Large intestine (tissue), 3 donors: ENCODE measurements at regions not wholly inside any gene's neighbourhood (a gene's known extent, or its start where the extent isn't known, plus 50 kb on each side); places are given as distances from the start of the nearest gene placed in this dataset.

Experiments used
- DNase-seq, 2 donors: peaks; one replicate each; pipeline versions ENCODE4 v3.0.0 to v3.0.0-alpha.2; 2013
- H3K27ac ChIP-seq: one replicate; pipeline ENCODE4 v1.5.1; 2013; ENCODE audit warnings: low read length
- H3K27me3 ChIP-seq: 2 replicates; pipeline ENCODE4 v1.6.1; 2013; ENCODE audit warnings: low read length; ENCODE audit not compliant: control insufficient read depth, insufficient read depth
- H3K36me3 ChIP-seq: 2 replicates; pipeline ENCODE4 v1.6.1; 2013; ENCODE audit warnings: low read length; ENCODE audit not compliant: control insufficient read depth, insufficient read depth
- H3K4me1 ChIP-seq: one replicate; pipeline ENCODE4 v1.6.1; 2013; ENCODE audit warnings: low read length; ENCODE audit not compliant: control insufficient read depth, insufficient read depth
- H3K4me3 ChIP-seq: one replicate; pipeline ENCODE4 v1.5.1; 2013; ENCODE audit warnings: low read length
- H3K9me3 ChIP-seq: one replicate; pipeline ENCODE4 v1.6.1; 2013; ENCODE audit warnings: mild to moderate bottlenecking, low read depth, low read length, moderate library complexity; ENCODE audit not compliant: control insufficient read depth
- WGBS: methylation state at CpG from one replicate; pipeline ENCODE4 v1.1.5; 2013; ENCODE audit warnings: low lambda C conversion rate; ENCODE audit not compliant: insufficient coverage; 5-methylcytosine and 5-hydroxymethylcytosine counted together

GRCh38 chr7:25803117-25803887, 348.7 kb upstream of the NFE2L3 start:
- Histone ChIP-seq H3K36me3 (no peaks in the 10 kb centered on the region), H3K27me3 (peaks cover 5% of the 10 kb centered on the region), H3K9me3 (no peaks in the 10 kb centered on the region), H3K27ac (no peak overlapping the region), H3K4me3 (no peak overlapping the region), H3K4me1 (no peaks in the 10 kb centered on the region)
- DNase-seq = no peak
- WGBS = 86% methylated on average over 1 of the region's 11 CpGs

- Histone ChIP-seq H3K9me3 (no peaks in the 10 kb centered on the region), H3K27ac (no peak overlapping the region), H3K4me3 (no peak overlapping the region), H3K4me1 (no peaks in the 10 kb centered on the region), H3K27me3 (peaks cover 5% of the 10 kb centered on the region), H3K36me3 (no peaks in the 10 kb centered on the region)
- no peak for DNase-seq
- WGBS = 93% methylated on average over 4 of the region's 4 CpGs
Observed at GRCh38 chr7:25804154-25804553, 347.8 kb upstream of the NFE2L3 start.

- Histone ChIP-seq H3K4me3 (no peak overlapping the region), H3K27ac (no peak overlapping the region), H3K27me3 (peaks cover 5% of the 10 kb centered on the region), H3K9me3 (no peaks in the 10 kb centered on the region), H3K4me1 (no peaks in the 10 kb centered on the region), H3K36me3 (no peaks in the 10 kb centered on the region)
- no CpG with 5 or more reads among the region's 4 CpGs for WGBS
- DNase-seq = no peak
Observed at GRCh38 chr7:25805027-25805687, 346.8 kb upstream of the NFE2L3 start.

GRCh38 chr7:25807086-25807611, 344.8 kb upstream of the NFE2L3 start:
- DNase-seq = no peak
- peaks cover 5% of the 10 kb centered on the region for H3K27me3 ChIP-seq
- H3K36me3 ChIP-seq = no peaks in the 10 kb centered on the region
- no peaks in the 10 kb centered on the region for H3K4me1 ChIP-seq
- no CpG with 5 or more reads among the region's 1 CpG for WGBS
- H3K9me3 ChIP-seq = no peaks in the 10 kb centered on the region
- no peak overlapping the region for H3K27ac ChIP-seq
- H3K4me3 ChIP-seq = no peak overlapping the region

GRCh38 chr7:25809441-25809840, 342.6 kb upstream of the NFE2L3 start:
- Histone ChIP-seq H3K36me3 (no peaks in the 10 kb centered on the region), H3K27ac (no peak overlapping the region), H3K27me3 (peaks cover 2% of the 10 kb centered on the region), H3K9me3 (no peaks in the 10 kb centered on the region), H3K4me3 (no peak overlapping the region), H3K4me1 (no peaks in the 10 kb centered on the region)
- DNase-seq = no peak
- WGBS = no CpG with 5 or more reads among the region's 5 CpGs

GRCh38 chr7:25812086-25812850, 339.7 kb upstream of the NFE2L3 start:
- no peaks in the 10 kb centered on the region for H3K4me1 ChIP-seq
- H3K4me3 ChIP-seq = no peak overlapping the region
- H3K36me3 ChIP-seq = no peaks in the 10 kb centered on the region
- no peaks in the 10 kb centered on the region for H3K27me3 ChIP-seq
- H3K27ac ChIP-seq = no peak overlapping the region
- H3K9me3 ChIP-seq = no peaks in the 10 kb centered on the region
- 83% methylated on average over 1 of the region's 9 CpGs for WGBS
- no peak for DNase-seq

GRCh38 chr7:25813381-25813780, 338.6 kb upstream of the NFE2L3 start:
- no CpG with 5 or more reads among the region's 6 CpGs for whole genome bisulfite sequencing
- H3K27ac ChIP-seq = no peak overlapping the region
- DNase-seq = no peak

GRCh38 chr7:25815711-25816110, 336.3 kb upstream of the NFE2L3 start:
- WGBS = no CpG with 5 or more reads among the region's 2 CpGs
- Histone ChIP-seq H3K9me3 (no peaks in the 10 kb centered on the region), H3K4me1 (no peaks in the 10 kb centered on the region), H3K27ac (no peak overlapping the region), H3K4me3 (no peak overlapping the region), H3K27me3 (no peaks in the 10 kb centered on the region), H3K36me3 (no peaks in the 10 kb centered on the region)
- DNase-seq = no peak

More at GRCh38 chr7:25813381-25813780, 338.6 kb upstream of the NFE2L3 start:
- H3K4me1 ChIP-seq = no peaks in the 10 kb centered on the region
- no peak overlapping the region for H3K4me3 ChIP-seq
- no peaks in the 10 kb centered on the region for H3K27me3 ChIP-seq
- H3K9me3 ChIP-seq = no peaks in the 10 kb centered on the region
- no peaks in the 10 kb centered on the region for H3K36me3 ChIP-seq

GRCh38 chr7:25820432-25821040, 331.5 kb upstream of the NFE2L3 start:
- H3K4me3 ChIP-seq = no peak overlapping the region
- no peak overlapping the region for H3K27ac ChIP-seq
- H3K36me3 ChIP-seq = no peaks in the 10 kb centered on the region
- no peaks in the 10 kb centered on the region for H3K4me1 ChIP-seq
- H3K27me3 ChIP-seq = peaks cover 2% of the 10 kb centered on the region
- 70% methylated on average over 2 of the region's 5 CpGs for WGBS
- DNase-seq = no peak
- no peaks in the 10 kb centered on the region for H3K9me3 ChIP-seq

- WGBS = 100% methylated on average over 1 of the region's 3 CpGs
- Histone ChIP-seq H3K4me1 (no peaks in the 10 kb centered on the region), H3K9me3 (no peaks in the 10 kb centered on the region), H3K36me3 (no peaks in the 10 kb centered on the region), H3K27ac (no peak overlapping the region), H3K27me3 (peaks cover 2% of the 10 kb centered on the region), H3K4me3 (no peak overlapping the region)
- no peak for DNase-seq
Observed at GRCh38 chr7:25821225-25821624, 330.8 kb upstream of the NFE2L3 start.
